ENCODE measurements at regions not wholly inside any gene's neighbourhood (a gene's known extent, or its start where the extent isn't known, plus 50 kb on each side); places are given as distances from the start of the nearest gene placed in this dataset.

- POLR2A ChIA-PET, result no interaction called here
- H3K27me3 ChIP-seq (ENCODE audit: control insufficient read depth in 1 of 2, insufficient read depth in 2 of 2, low read length in 2 of 2), result no peaks in the 10 kb centered on the region
- in situ Hi-C loops (cut with HindIII; ENCODE audit: extremely low pct_ligation_motif_present, low pct_unique_long_range_greater_than_20kb), result loop anchor here (25.0 kb wide), 1 partner anchor 385 kb away; no protein-coding TSS in a partner anchor
- no peaks in the 10 kb centered on the region for H4K20me1 ChIP-seq (ENCODE audit: insufficient read depth, low read length)
- DNase-seq (ENCODE audit: low spot score) (no peak), ATAC-seq (no peak), FAIRE-seq (no peak)
- no peak overlapping the region for H3K4me3 ChIP-seq (replicated peaks in 1 of 3; ENCODE audit: insufficient read depth in 1 of 3, low read depth in 2 of 3, low read length in 3 of 3)
- H3K4me2 ChIP-seq (ENCODE audit: low read depth, low read length), result no peak overlapping the region
- CTCF ChIA-PET (ENCODE audit: low intra/inter-chr PET ratio, low total read pairs), result no interaction called here
- no TSS peak for BruUV-seq (replicated peaks)
- H3K79me2 ChIP-seq (ENCODE audit: insufficient read depth, low read length), result no peaks in the 10 kb centered on the region
- intact Hi-C loops (cut with micrococcal nuclease; ENCODE audit: unreplicated experiment), result no loop called here
- H3K9ac ChIP-seq (ENCODE audit: insufficient read depth, low read depth, low read length), result no peak overlapping the region
- no peaks in the 10 kb centered on the region for H3K4me1 ChIP-seq (ENCODE audit: insufficient read depth, low read length)
- H3K27ac ChIP-seq (ENCODE audit: extremely low read length, insufficient read depth, low read length), result no peak overlapping the region
- TF ChIP-seq NFIB (CRISPR knock-in tag; IDR thresholded peaks at IDR 0.05; ENCODE audit: borderline replicate concordance) (no peak), DMAP1 (CRISPR knock-in tag; IDR thresholded peaks at IDR 0.05) (no peak), ZSCAN9 (CRISPR knock-in tag; IDR thresholded peaks at IDR 0.05; ENCODE audit: borderline replicate concordance) (no peak), SALL2 (CRISPR knock-in tag; IDR thresholded peaks at IDR 0.05) (no peak), YEATS2 (CRISPR knock-in tag; IDR thresholded peaks at IDR 0.05; ENCODE audit: borderline replicate concordance) (no peak), MYPOP (CRISPR knock-in tag; IDR thresholded peaks at IDR 0.05) (no peak), TAF1 (CRISPR knock-in tag; IDR thresholded peaks at IDR 0.05) (no peak), GTF3A (CRISPR knock-in tag; conservative IDR thresholded peaks at IDR 0.05) (no peak), ZBTB14 (CRISPR knock-in tag; IDR thresholded peaks at IDR 0.05) (no peak), BHLHE40 (IDR thresholded peaks at IDR 0.05; ENCODE audit: low read length) (no peak), ZNF704 (CRISPR knock-in tag; IDR thresholded peaks at IDR 0.05; ENCODE audit: borderline replicate concordance) (no peak), ZNF253 (CRISPR knock-in tag; IDR thresholded peaks at IDR 0.05; ENCODE audit: borderline replicate concordance) (no peak), SRY (CRISPR knock-in tag; IDR thresholded peaks at IDR 0.05) (no peak), WIZ (CRISPR knock-in tag; IDR thresholded peaks at IDR 0.05) (no peak), MTA3 (CRISPR knock-in tag; IDR thresholded peaks at IDR 0.05) (no peak), ZNF746 (CRISPR knock-in tag; IDR thresholded peaks at IDR 0.05) (no peak)
- H2AFZ ChIP-seq (ENCODE audit: low read length), result no peak overlapping the region
- WGBS (ENCODE audit: low lambda C conversion rate), result 0% methylated on average over 2 of the region's 2 CpGs
- no peaks in the 10 kb centered on the region for H3K9me3 ChIP-seq (ENCODE audit: low read length)
- H3K36me3 ChIP-seq (replicated peaks in 1 of 2; ENCODE audit: control insufficient read depth in 1 of 2, insufficient read depth in 2 of 2, low read length in 2 of 2), result no peaks in the 10 kb centered on the region
Measured at GRCh38 chr4:20302336-20302735, 50.6 kb downstream of the SLIT2 start.
